Endothelial cell of umbilical vein (primary cell): ENCODE measurements at regions not wholly inside any gene's neighbourhood (a gene's known extent, or its start where the extent isn't known, plus 50 kb on each side); places are given as distances from the start of the nearest gene placed in this dataset.

Experiments
- BruUV-seq: library from RNA; stranded (reverse); fragments of 400-500 nt; replicated peaks from 2 replicates; lab custom pipeline; 2021; lab: Mats Ljungman, UMichigan
- CTCF ChIA-PET: fragments of 300-600, 350-600 bp; sonication (Branson Sonifier 250); formaldehyde crosslinking; loops from one replicate; lab custom pipeline; 2021; ENCODE audit warnings: antibody characterized with exemption, inconsistent platforms; lab: Charles Lee
- POLR2A ChIA-PET: fragments of 300-600, 350-600 bp; sonication (Branson Sonifier 250); formaldehyde crosslinking; loops from one replicate; lab custom pipeline; 2021; ENCODE audit warnings: antibody characterized with exemption, inconsistent platforms; lab: Charles Lee
- DNase-seq: peaks from one replicate; pipeline ENCODE4 v3.0.0-alpha.2; 2011; ENCODE audit warnings: low read depth, low spot score
- FAIRE-seq: peaks from 2 replicates; lab custom pipeline; 2011; peaks lifted over from hg19 to GRCh38; lab: Jason Lieb, UNC
- H2AFZ ChIP-seq: 2 replicates; pipeline ENCODE4 v1.6.0; 2012; ENCODE audit warnings: low read depth, low read length, control low read depth, inconsistent platforms
- H3K27ac ChIP-seq: 2 replicates; pipeline ENCODE4 v1.5.1; 2011; ENCODE audit warnings: low read depth, mild to moderate bottlenecking, control low read depth, low read length, moderate library complexity; ENCODE audit not compliant: insufficient read depth
- H3K27me3 ChIP-seq, 2 experiments: 2 replicates each; pipeline versions ENCODE4 v1.6.0 to v1.6.1; 2011; ENCODE audit warnings: low read length in 2 of 2, mixed read lengths in 1 of 2; ENCODE audit not compliant: control insufficient read depth in 2 of 2, insufficient read depth in 2 of 2
- H3K36me3 ChIP-seq, 2 experiments: 2 replicates in 1 of 2; 3 replicates in 1 of 2; pipeline ENCODE4 v1.5.1; 2011; ENCODE audit warnings: low read length in 2 of 2, mild to moderate bottlenecking in 1 of 2, moderate library complexity in 1 of 2; ENCODE audit not compliant: control insufficient read depth in 2 of 2, insufficient read depth in 2 of 2; ENCODE audit errors: extremely low read depth in 1 of 2
- H3K4me1 ChIP-seq: 3 replicates; pipeline ENCODE4 v1.5.1; 2011; ENCODE audit warnings: mild to moderate bottlenecking, low read length; ENCODE audit not compliant: control insufficient read depth, insufficient read depth; ENCODE audit errors: extremely low read depth
- H3K4me2 ChIP-seq: 2 replicates; pipeline ENCODE4 v1.6.1; 2011; ENCODE audit warnings: low read length, control low read depth, mixed read lengths; ENCODE audit not compliant: insufficient read depth
- H3K4me3 ChIP-seq, 3 experiments: fragments of 200-600 bp in 1 of 3; sonication (generic), shearing (Covaris generic) in 1 of 3; replicated peaks in 1 of 3; 2 replicates each; pipeline ENCODE4 v1.5.1; 2011 to 2016; ENCODE audit warnings: control low read depth in 3 of 3, low read length in 3 of 3, mild to moderate bottlenecking in 2 of 3, inconsistent platforms in 1 of 3, low read depth in 1 of 3, moderate library complexity in 1 of 3; ENCODE audit not compliant: insufficient read depth in 1 of 3
- H3K79me2 ChIP-seq: 2 replicates; pipeline ENCODE4 v1.6.0; 2012; ENCODE audit warnings: low read length, inconsistent platforms; ENCODE audit not compliant: control insufficient read depth, insufficient read depth
- H3K9ac ChIP-seq: replicated peaks from 2 replicates; pipeline ENCODE3; 2011; ENCODE audit warnings: low read length, control low read depth; ENCODE audit not compliant: insufficient read depth; ENCODE audit errors: extremely low read depth
- H3K9me1 ChIP-seq: replicated peaks from 3 replicates; pipeline ENCODE4 v1.6.0; 2011; ENCODE audit warnings: mild to moderate bottlenecking, low read length; ENCODE audit not compliant: control insufficient read depth, insufficient read depth; ENCODE audit errors: extremely low read depth
- H3K9me3 ChIP-seq: replicated peaks from 2 replicates; pipeline ENCODE4 v1.5.1; 2012; ENCODE audit warnings: low read length, inconsistent platforms; ENCODE audit not compliant: control insufficient read depth, insufficient read depth
- H4K20me1 ChIP-seq: replicated peaks from 2 replicates; pipeline ENCODE3; 2011; ENCODE audit warnings: mild to moderate bottlenecking, low read length; ENCODE audit not compliant: control insufficient read depth, insufficient read depth; ENCODE audit errors: extremely low read depth
- EZH2 ChIP-seq: IDR thresholded peaks from 2 replicates; pipeline ENCODE4 v1.6.1; 2012; ENCODE audit warnings: borderline replicate concordance, low read depth, mild to moderate bottlenecking, moderate library complexity, low read length, inconsistent platforms; ENCODE audit not compliant: severe bottlenecking
- FOS ChIP-seq: IDR thresholded peaks from 2 replicates; pipeline ENCODE4 v1.6.1; 2011; ENCODE audit warnings: mild to moderate bottlenecking, low read length, moderate library complexity, borderline replicate concordance; ENCODE audit not compliant: insufficient read depth
- GATA2 ChIP-seq: IDR thresholded peaks from 2 replicates; pipeline ENCODE4 v1.7.0; 2011; ENCODE audit warnings: low read depth, mild to moderate bottlenecking, moderate library complexity, mixed read lengths, low read length; ENCODE audit not compliant: insufficient read length, insufficient read depth
- JUN ChIP-seq: IDR thresholded peaks from 2 replicates; pipeline ENCODE4 v1.6.1; 2011; ENCODE audit warnings: borderline replicate concordance, low read depth; ENCODE audit not compliant: insufficient read length, insufficient read depth
- MAX ChIP-seq: IDR thresholded peaks from 2 replicates; pipeline ENCODE4 v1.6.1; 2011; ENCODE audit not compliant: insufficient read depth, insufficient read length
- MYC ChIP-seq: IDR thresholded peaks from one replicate; pipeline ENCODE4 v1.6.1; 2011; ENCODE audit warnings: mild to moderate bottlenecking, low read depth, low read length
- POLR2A ChIP-seq: IDR thresholded peaks from 2 replicates; pipeline ENCODE4 v1.6.1; 2012; ENCODE audit warnings: low read depth, mild to moderate bottlenecking, control low read depth, low read length
- POLR2AphosphoS5 ChIP-seq: IDR thresholded peaks from 2 replicates; pipeline ENCODE4 v1.6.1; 2012; ENCODE audit warnings: low read depth, mild to moderate bottlenecking, control low read depth, low read length, moderate library complexity; ENCODE audit not compliant: insufficient read depth
- dilution Hi-C: fragments of 300-500 bp; cut with MboI; formaldehyde crosslinking; loops from one replicate; pipeline ENCODE4 v1.15.0; 2019; ENCODE audit warnings: low sequenced_read_pairs; ENCODE audit not compliant: extremely low pct_ligation_motif_present
- intact Hi-C: fragments of 100-400 bp; cut with micrococcal nuclease; formaldehyde crosslinking; loops from one replicate; pipeline ENCODE4 v1.10.0; 2022
- TF ChIP-seq, protein P1 (sequence below), 2 donors: IDR thresholded peaks; 1 replicate in 1 of 2; 2 replicates in 1 of 2; pipeline ENCODE4 v1.5.1; 2011; ENCODE audit warnings: low read length in 2 of 2, mild to moderate bottlenecking in 2 of 2, moderate library complexity in 2 of 2, control low read depth in 1 of 2, inconsistent platforms in 1 of 2, low read depth in 1 of 2; ENCODE audit not compliant: insufficient read depth in 1 of 2; ENCODE audit errors: extremely low read depth in 1 of 2

- no peak for DNase-seq
- TF ChIP-seq POLR2A (no peak), GATA2 (no peak), MYC (no peak), EZH2 (no peak), JUN (no peak), POLR2AphosphoS5 (no peak), FOS (no peak), MAX (no peak)
- TF ChIP-seq, protein P1, sequence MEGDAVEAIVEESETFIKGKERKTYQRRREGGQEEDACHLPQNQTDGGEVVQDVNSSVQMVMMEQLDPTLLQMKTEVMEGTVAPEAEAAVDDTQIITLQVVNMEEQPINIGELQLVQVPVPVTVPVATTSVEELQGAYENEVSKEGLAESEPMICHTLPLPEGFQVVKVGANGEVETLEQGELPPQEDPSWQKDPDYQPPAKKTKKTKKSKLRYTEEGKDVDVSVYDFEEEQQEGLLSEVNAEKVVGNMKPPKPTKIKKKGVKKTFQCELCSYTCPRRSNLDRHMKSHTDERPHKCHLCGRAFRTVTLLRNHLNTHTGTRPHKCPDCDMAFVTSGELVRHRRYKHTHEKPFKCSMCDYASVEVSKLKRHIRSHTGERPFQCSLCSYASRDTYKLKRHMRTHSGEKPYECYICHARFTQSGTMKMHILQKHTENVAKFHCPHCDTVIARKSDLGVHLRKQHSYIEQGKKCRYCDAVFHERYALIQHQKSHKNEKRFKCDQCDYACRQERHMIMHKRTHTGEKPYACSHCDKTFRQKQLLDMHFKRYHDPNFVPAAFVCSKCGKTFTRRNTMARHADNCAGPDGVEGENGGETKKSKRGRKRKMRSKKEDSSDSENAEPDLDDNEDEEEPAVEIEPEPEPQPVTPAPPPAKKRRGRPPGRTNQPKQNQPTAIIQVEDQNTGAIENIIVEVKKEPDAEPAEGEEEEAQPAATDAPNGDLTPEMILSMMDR (IDR thresholded peaks at IDR 0.05; ENCODE audit: extremely low read depth in 1 of 2, insufficient read depth in 1 of 2, low read depth in 1 of 2, low read length in 2 of 2): no peak
Observed at GRCh38 chr4:54929459-54929858, 195.9 kb downstream of the KDR start.

More at GRCh38 chr4:54929459-54929858, 195.9 kb downstream of the KDR start:
- Histone ChIP-seq H3K79me2 (no peaks in the 10 kb centered on the region), H3K9me1 (peaks cover 3% of the 10 kb centered on the region), H3K9ac (peak overlapping the region; percentile 85), H4K20me1 (no peaks in the 10 kb centered on the region), H3K36me3 (no peaks in the 10 kb centered on the region), H3K4me2 (peak overlapping the region; percentile 81), H3K27ac (peak overlapping the region; percentile 99), H3K27me3 (no peaks in the 10 kb centered on the region), H3K4me3 (no peak overlapping the region), H3K4me1 (peaks cover 32% of the 10 kb centered on the region), H2AFZ (peak overlapping the region; percentile 75), H3K9me3 (no peaks in the 10 kb centered on the region)
- POLR2A ChIA-PET: interaction anchor here (1.2 kb wide), 1 partner anchor 13 kb away, joined by 19 read pairs; no protein-coding TSS in a partner anchor
- dilution Hi-C loops: no loop called here
- no TSS peak for BruUV-seq
- CTCF ChIA-PET: interaction anchor here (1.2 to 1.9 kb wide), 4 partner anchors 13 to 31 kb away, joined by 3 to 21 read pairs (median 8); no protein-coding TSS in a partner anchor
- no peak for FAIRE-seq
- intact Hi-C loops: no loop called here
